ENCODE measurements at regions not wholly inside any gene's neighbourhood (a gene's known extent, or its start where the extent isn't known, plus 50 kb on each side); places are given as distances from the start of the nearest gene placed in this dataset.

DNA sequence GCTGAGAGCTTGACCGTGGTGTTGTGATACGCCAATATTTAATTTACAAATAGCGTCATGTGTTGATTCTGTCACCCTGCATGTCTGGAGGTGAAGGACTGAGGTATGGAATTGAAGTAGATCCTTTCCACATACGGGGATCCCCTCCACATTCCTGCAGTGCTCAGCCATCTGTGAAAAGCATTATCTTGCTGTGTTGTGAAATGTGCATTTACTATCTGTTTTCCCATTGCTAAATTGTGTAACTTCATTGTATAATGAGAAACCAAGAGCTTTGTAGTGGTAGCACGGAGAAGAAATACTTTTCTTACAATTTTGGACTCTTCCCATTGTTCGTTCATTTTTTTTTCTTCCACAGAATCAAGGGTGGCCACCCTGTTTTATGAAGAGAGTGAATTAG, 577.3 kb upstream of the ZP4 start:
- TF ChIP-seq ZNF121 (tag by site-specific recombination; IDR thresholded peaks at IDR 0.05), result no peak
- TF ChIP-seq, protein P1, sequence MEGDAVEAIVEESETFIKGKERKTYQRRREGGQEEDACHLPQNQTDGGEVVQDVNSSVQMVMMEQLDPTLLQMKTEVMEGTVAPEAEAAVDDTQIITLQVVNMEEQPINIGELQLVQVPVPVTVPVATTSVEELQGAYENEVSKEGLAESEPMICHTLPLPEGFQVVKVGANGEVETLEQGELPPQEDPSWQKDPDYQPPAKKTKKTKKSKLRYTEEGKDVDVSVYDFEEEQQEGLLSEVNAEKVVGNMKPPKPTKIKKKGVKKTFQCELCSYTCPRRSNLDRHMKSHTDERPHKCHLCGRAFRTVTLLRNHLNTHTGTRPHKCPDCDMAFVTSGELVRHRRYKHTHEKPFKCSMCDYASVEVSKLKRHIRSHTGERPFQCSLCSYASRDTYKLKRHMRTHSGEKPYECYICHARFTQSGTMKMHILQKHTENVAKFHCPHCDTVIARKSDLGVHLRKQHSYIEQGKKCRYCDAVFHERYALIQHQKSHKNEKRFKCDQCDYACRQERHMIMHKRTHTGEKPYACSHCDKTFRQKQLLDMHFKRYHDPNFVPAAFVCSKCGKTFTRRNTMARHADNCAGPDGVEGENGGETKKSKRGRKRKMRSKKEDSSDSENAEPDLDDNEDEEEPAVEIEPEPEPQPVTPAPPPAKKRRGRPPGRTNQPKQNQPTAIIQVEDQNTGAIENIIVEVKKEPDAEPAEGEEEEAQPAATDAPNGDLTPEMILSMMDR (tag by site-specific recombination; IDR thresholded peaks at IDR 0.05), result no peak
